Transverse colon (tissue), 4 donors: ENCODE measurements at regions not wholly inside any gene's neighbourhood (a gene's known extent, or its start where the extent isn't known, plus 50 kb on each side); places are given as distances from the start of the nearest gene placed in this dataset.

Experiments used
- EP300 ChIP-seq: sonication (generic); formaldehyde crosslinking; IDR thresholded peaks from one replicate; pipeline ENCODE4 v1.6.1; 2017; ENCODE audit warnings: antibody characterized with exemption, low read depth
- POLR2A ChIP-seq: fragments of 450-650 bp; IDR thresholded peaks from one replicate; pipeline ENCODE4 v1.6.1; 2016; ENCODE audit warnings: antibody characterized with exemption, mild to moderate bottlenecking, moderate library complexity
- POLR2AphosphoS5 ChIP-seq, 3 donors: sonication (generic); formaldehyde crosslinking; IDR thresholded peaks; one replicate each; pipeline ENCODE4 v1.6.1; 2016; ENCODE audit warnings: antibody characterized with exemption in 3 of 3
- TF ChIP-seq, protein P1 (sequence below), 5 experiments: fragments of 200-600 bp in 3 of 5; fragments of 450-650 bp in 2 of 5; sonication (generic) in 3 of 5; IDR thresholded peaks; 1 replicate in 2 of 5; 2 replicates in 3 of 5; pipeline ENCODE4 v1.5.1; 2016 to 2017; ENCODE audit warnings: antibody characterized with exemption in 5 of 5, inconsistent platforms in 3 of 5, mild to moderate bottlenecking in 2 of 5, moderate library complexity in 1 of 5

DNA sequence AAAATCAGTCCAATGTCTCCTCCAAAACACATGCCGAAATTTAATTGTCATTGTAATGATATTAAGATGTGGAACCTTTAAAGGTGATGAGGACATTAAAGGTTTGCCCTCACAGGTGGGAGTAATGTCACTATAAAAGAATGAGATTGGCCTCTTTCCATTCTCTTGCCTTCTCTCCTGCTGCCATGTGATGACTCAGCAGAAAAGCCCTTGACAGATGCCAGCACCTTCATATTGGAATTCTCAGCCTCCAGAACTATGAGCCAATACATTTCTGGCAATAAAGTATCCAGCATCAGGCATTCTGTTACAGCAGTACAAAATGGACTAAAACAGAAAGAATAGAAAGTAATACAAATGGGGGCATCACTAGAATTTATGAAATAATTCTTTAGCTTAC is 609.7 kb downstream of the SLC16A7 start:
- TF ChIP-seq EP300 (no peak), POLR2A (no peak), POLR2AphosphoS5 (IDR thresholded peaks at IDR 0.05) (no peak)
- TF ChIP-seq, protein P1, sequence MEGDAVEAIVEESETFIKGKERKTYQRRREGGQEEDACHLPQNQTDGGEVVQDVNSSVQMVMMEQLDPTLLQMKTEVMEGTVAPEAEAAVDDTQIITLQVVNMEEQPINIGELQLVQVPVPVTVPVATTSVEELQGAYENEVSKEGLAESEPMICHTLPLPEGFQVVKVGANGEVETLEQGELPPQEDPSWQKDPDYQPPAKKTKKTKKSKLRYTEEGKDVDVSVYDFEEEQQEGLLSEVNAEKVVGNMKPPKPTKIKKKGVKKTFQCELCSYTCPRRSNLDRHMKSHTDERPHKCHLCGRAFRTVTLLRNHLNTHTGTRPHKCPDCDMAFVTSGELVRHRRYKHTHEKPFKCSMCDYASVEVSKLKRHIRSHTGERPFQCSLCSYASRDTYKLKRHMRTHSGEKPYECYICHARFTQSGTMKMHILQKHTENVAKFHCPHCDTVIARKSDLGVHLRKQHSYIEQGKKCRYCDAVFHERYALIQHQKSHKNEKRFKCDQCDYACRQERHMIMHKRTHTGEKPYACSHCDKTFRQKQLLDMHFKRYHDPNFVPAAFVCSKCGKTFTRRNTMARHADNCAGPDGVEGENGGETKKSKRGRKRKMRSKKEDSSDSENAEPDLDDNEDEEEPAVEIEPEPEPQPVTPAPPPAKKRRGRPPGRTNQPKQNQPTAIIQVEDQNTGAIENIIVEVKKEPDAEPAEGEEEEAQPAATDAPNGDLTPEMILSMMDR (IDR thresholded peaks at IDR 0.05) = no peak
